ENCODE measurements at regions not wholly inside any gene's neighbourhood (a gene's known extent, or its start where the extent isn't known, plus 50 kb on each side); places are given as distances from the start of the nearest gene placed in this dataset.

DNA sequence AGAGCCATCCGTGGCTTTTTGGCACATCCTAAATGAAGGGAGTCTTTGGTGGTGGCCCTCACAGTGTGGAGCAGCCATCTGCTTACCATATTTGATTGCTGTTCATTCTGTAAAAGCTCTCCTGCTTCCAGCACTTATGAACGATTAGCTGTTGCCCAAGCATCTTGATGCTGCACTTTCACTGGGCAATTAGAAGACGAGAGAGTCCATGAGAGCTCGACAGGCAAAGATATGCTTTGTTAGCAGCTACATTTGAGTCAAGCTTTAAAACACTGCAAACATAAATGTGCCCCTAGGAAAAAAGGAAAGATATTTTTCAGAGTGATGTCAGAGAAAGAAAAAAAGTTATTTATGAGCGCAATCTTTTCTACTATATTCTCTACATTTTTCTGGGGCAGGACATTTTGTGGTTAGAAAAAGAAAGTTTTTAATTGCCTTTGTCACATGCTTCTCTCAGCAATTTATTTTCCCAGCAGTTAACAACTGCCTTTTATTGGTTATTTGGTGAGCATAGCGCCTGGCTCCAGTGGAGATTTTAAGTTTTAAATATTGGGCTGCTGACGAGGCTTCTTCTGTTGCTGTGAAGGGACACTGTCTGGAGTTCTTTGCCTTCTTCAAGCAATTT, 468.4 kb downstream of the C3orf38 start:
- no peak for TF ChIP-seq ZNF302 (CRISPR knock-in tag; IDR thresholded peaks at IDR 0.05)
- TF ChIP-seq, protein P1, sequence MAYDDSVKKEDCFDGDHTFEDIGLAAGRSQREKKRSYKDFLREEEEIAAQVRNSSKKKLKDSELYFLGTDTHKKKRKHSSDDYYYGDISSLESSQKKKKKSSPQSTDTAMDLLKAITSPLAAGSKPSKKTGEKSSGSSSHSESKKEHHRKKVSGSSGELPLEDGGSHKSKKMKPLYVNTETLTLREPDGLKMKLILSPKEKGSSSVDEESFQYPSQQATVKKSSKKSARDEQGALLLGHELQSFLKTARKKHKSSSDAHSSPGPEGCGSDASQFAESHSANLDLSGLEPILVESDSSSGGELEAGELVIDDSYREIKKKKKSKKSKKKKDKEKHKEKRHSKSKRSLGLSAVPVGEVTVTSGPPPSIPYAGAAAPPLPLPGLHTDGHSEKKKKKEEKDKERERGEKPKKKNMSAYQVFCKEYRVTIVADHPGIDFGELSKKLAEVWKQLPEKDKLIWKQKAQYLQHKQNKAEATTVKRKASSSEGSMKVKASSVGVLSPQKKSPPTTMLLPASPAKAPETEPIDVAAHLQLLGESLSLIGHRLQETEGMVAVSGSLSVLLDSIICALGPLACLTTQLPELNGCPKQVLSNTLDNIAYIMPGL (CRISPR knock-in tag; IDR thresholded peaks at IDR 0.05; ENCODE audit: borderline replicate concordance) = no peak
- TF ChIP-seq MAZ (IDR thresholded peaks at IDR 0.05; ENCODE audit: borderline replicate concordance, low read depth, low read length) = no peak
- no peak for TF ChIP-seq FOSL2 (IDR thresholded peaks at IDR 0.05)
- TF ChIP-seq FOSL2 (CRISPR knock-in tag; IDR thresholded peaks at IDR 0.05) = no peak
- TF ChIP-seq E2F6 (IDR thresholded peaks at IDR 0.05; ENCODE audit: borderline replicate concordance, low read depth) = no peak
- no peak overlapping the region for H3K4me3 ChIP-seq
- ATAC-seq = no peak

GRCh38 chr3:88621586-88621985, 471.8 kb downstream of the C3orf38 start:
- CTCF ChIA-PET = no interaction called here
- no peak for FAIRE-seq
- POLR2A ChIA-PET = no interaction called here
- no peak for DNase-seq (ENCODE audit: low read depth in 1 of 2, low spot score in 1 of 2)
- Histone ChIP-seq H3K4me2 (no peak overlapping the region), H3K4me3 (no peak overlapping the region), H3K4me1 (no peaks in the 10 kb centered on the region), H3K9me3 (no peaks in the 10 kb centered on the region), H3K27ac (no peak overlapping the region)
- TF ChIP-seq, protein P2, sequence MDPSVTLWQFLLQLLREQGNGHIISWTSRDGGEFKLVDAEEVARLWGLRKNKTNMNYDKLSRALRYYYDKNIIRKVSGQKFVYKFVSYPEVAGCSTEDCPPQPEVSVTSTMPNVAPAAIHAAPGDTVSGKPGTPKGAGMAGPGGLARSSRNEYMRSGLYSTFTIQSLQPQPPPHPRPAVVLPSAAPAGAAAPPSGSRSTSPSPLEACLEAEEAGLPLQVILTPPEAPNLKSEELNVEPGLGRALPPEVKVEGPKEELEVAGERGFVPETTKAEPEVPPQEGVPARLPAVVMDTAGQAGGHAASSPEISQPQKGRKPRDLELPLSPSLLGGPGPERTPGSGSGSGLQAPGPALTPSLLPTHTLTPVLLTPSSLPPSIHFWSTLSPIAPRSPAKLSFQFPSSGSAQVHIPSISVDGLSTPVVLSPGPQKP (IDR thresholded peaks at IDR 0.05; ENCODE audit: low read depth, low read length) = no peak
- TF ChIP-seq EP300 (IDR thresholded peaks at IDR 0.05) = no peak
- TF ChIP-seq, protein P3, sequence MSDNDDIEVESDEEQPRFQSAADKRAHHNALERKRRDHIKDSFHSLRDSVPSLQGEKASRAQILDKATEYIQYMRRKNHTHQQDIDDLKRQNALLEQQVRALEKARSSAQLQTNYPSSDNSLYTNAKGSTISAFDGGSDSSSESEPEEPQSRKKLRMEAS (IDR thresholded peaks at IDR 0.05) = no peak
- TF ChIP-seq HOXB13 (CRISPR knock-in tag; IDR thresholded peaks at IDR 0.05; ENCODE audit: low read depth) = no peak
- no peak for TF ChIP-seq NR3C1 (IDR thresholded peaks at IDR 0.05)
- no peak for TF ChIP-seq FOXS1 (CRISPR knock-in tag; IDR thresholded peaks at IDR 0.05)
- TF ChIP-seq ZFP36 (IDR thresholded peaks at IDR 0.05; ENCODE audit: borderline replicate concordance, partially characterized antibody) = no peak
- no peak for TF ChIP-seq FOSB (CRISPR knock-in tag; IDR thresholded peaks at IDR 0.05)
- no peak for TF ChIP-seq NFE2L2 (conservative IDR thresholded peaks at IDR 0.05; ENCODE audit: low read length)
- no peak for TF ChIP-seq PBX3 (IDR thresholded peaks at IDR 0.05)
- no peak for TF ChIP-seq HOXB5 (CRISPR knock-in tag; IDR thresholded peaks at IDR 0.05)
- no peak for TF ChIP-seq CHD2 (IDR thresholded peaks at IDR 0.05; ENCODE audit: low read length, partially characterized antibody)
- no peak for TF ChIP-seq BHLHE40 (IDR thresholded peaks at IDR 0.05; ENCODE audit: low read depth, low read length)
- TF ChIP-seq TP53 (CRISPR knock-in tag; IDR thresholded peaks at IDR 0.05) = no peak
- TF ChIP-seq EHF (CRISPR knock-in tag; IDR thresholded peaks at IDR 0.05) = no peak
- no peak for TF ChIP-seq ATOH8 (CRISPR knock-in tag; IDR thresholded peaks at IDR 0.05; ENCODE audit: low read depth)
- no peak for TF ChIP-seq SMC3 (IDR thresholded peaks at IDR 0.05)
- no peak for TF ChIP-seq HEYL (CRISPR knock-in tag; IDR thresholded peaks at IDR 0.05)
- no peak for TF ChIP-seq JUN (IDR thresholded peaks at IDR 0.05)
- no peak for ATAC-seq
- 5% methylated on average over 2 of the region's 2 CpGs for whole genome bisulfite sequencing (ENCODE audit: missing lambda C conversion rate)

More for the DNA sequence above, 468.4 kb downstream of the C3orf38 start:
- FAIRE-seq = no peak
- Histone ChIP-seq H3K27ac (no peak overlapping the region), H3K4me2 (no peak overlapping the region), H3K4me1 (no peaks in the 10 kb centered on the region), H3K9me3 (no peaks in the 10 kb centered on the region)
- no peak for DNase-seq (ENCODE audit: low read depth in 1 of 2, low spot score in 1 of 2)
- POLR2A ChIA-PET = no interaction called here
- 18% methylated on average over 7 of the region's 7 CpGs for WGBS (ENCODE audit: missing lambda C conversion rate)
- CTCF ChIA-PET = interaction anchor here (0.6 kb wide), 2 partner anchors 17 to 1258 kb away, joined by 3 read pairs; no protein-coding TSS in a partner anchor
